K562 (cell line): ENCODE measurements at regions not wholly inside any gene's neighbourhood (a gene's known extent, or its start where the extent isn't known, plus 50 kb on each side); places are given as distances from the start of the nearest gene placed in this dataset.

ENCODE experiments used
- ATAC-seq: fragments of 200-7000 bp; cut with Tn5 transposase; 3 replicates; pipeline ENCODE4 v1.9.1; 2020; ENCODE audit warnings: moderate library complexity
- BruUV-seq: library from RNA; stranded (reverse); fragments of 400-500 nt; replicated peaks from 2 replicates; lab custom pipeline; 2021; lab: Mats Ljungman, UMichigan
- CTCF ChIA-PET: fragments of 300-600 bp; formaldehyde crosslinking; extraction: SDS; loops from one replicate; lab custom pipeline; 2021; ENCODE audit warnings: low intra/inter-chr PET ratio; lab: Yijun Ruan, JAX
- POLR2A ChIA-PET: fragments of 300-600, 350-650 bp; sonication (Branson Sonifier 250); formaldehyde crosslinking; extraction: SDS; loops from one replicate; lab custom pipeline; 2021; ENCODE audit warnings: antibody characterized with exemption, inconsistent platforms; lab: Yijun Ruan, JAX
- DNase-seq, 4 experiments: peaks; one replicate each; pipeline versions ENCODE4 v3.0.0 to v3.0.0-alpha.2; 2011 to 2018; ENCODE audit warnings: low spot score in 3 of 4, mixed read lengths in 3 of 4; ENCODE audit errors: extremely low read depth in 1 of 4
- FAIRE-seq: peaks from 2 replicates; lab custom pipeline; 2011; peaks lifted over from hg19 to GRCh38; lab: Jason Lieb, UNC
- H2AFZ ChIP-seq: 2 replicates; pipeline ENCODE4 v1.6.0; 2011; ENCODE audit warnings: low read depth, low read length, control low read depth, inconsistent platforms
- H3K27ac ChIP-seq: fragments of 200-600 bp; 3 replicates; pipeline ENCODE4 v1.8.0; 2011; ENCODE audit warnings: low read depth, mild to moderate bottlenecking, control low read depth, inconsistent platforms, low read length, moderate library complexity, mixed read lengths; ENCODE audit errors: extremely low read depth
- H3K27me3 ChIP-seq, 2 experiments: fragments of 300-600 bp in 1 of 2; 2 replicates in 1 of 2; 3 replicates in 1 of 2; pipeline versions ENCODE4 v1.6.0 to v1.8.0; 2011; ENCODE audit warnings: inconsistent platforms in 2 of 2, low read length in 2 of 2, mild to moderate bottlenecking in 1 of 2, mixed read lengths in 1 of 2, moderate library complexity in 1 of 2; ENCODE audit not compliant: control insufficient read depth in 2 of 2, insufficient read depth in 2 of 2
- H3K36me3 ChIP-seq: fragments of 300-600 bp; 3 replicates; pipeline ENCODE4 v1.8.0; 2011; ENCODE audit warnings: mild to moderate bottlenecking, low read length, inconsistent platforms; ENCODE audit not compliant: control insufficient read depth, insufficient read depth
- H3K4me1 ChIP-seq, 2 experiments: fragments of 200-600 bp in 1 of 2; replicated peaks in 1 of 2; 2 replicates in 1 of 2; 3 replicates in 1 of 2; pipeline versions ENCODE4 v1.5.1 to v1.8.0; 2011; ENCODE audit warnings: inconsistent platforms in 2 of 2, low read length in 2 of 2, mild to moderate bottlenecking in 1 of 2, mixed read lengths in 1 of 2, moderate library complexity in 1 of 2; ENCODE audit not compliant: control insufficient read depth in 2 of 2, insufficient read depth in 2 of 2
- H3K4me2 ChIP-seq: 2 replicates; pipeline ENCODE4 v1.6.1; 2011; ENCODE audit warnings: low read length, control low read depth, inconsistent platforms, mixed read lengths; ENCODE audit not compliant: insufficient read depth
- H3K4me3 ChIP-seq: fragments of 200-600 bp; sonication (generic), shearing (Covaris generic); 2 replicates; pipeline ENCODE4 v1.5.1; 2016; ENCODE audit warnings: control low read depth, inconsistent platforms
- H3K79me2 ChIP-seq: fragments of 200-600 bp; 3 replicates; pipeline ENCODE4 v1.8.0; 2011; ENCODE audit warnings: low read length, inconsistent platforms; ENCODE audit not compliant: control insufficient read depth, insufficient read depth
- H3K9ac ChIP-seq, 2 experiments: 2 replicates each; pipeline versions ENCODE4 v1.6.0 to v1.6.1; 2011; ENCODE audit warnings: low read depth in 2 of 2, low read length in 2 of 2, control low read depth in 1 of 2, inconsistent platforms in 1 of 2, mild to moderate bottlenecking in 1 of 2, mixed read lengths in 1 of 2; ENCODE audit not compliant: insufficient read depth in 1 of 2
- H3K9me1 ChIP-seq: one replicate; pipeline ENCODE4 v1.6.0; 2011; ENCODE audit warnings: inconsistent platforms, mild to moderate bottlenecking, low read length, moderate library complexity; ENCODE audit not compliant: control insufficient read depth, insufficient read depth
- H3K9me3 ChIP-seq: replicated peaks from 2 replicates; pipeline ENCODE4 v1.5.1; 2011; ENCODE audit warnings: low read depth, low read length, inconsistent platforms; ENCODE audit not compliant: control insufficient read depth, insufficient read depth
- H4K20me1 ChIP-seq: replicated peaks from 2 replicates; pipeline ENCODE4 v1.6.1; 2011; ENCODE audit warnings: low read length, inconsistent platforms, mixed read lengths; ENCODE audit not compliant: control insufficient read depth, insufficient read depth
- BCOR ChIP-seq: fragments of 450-650 bp; IDR thresholded peaks from 2 replicates; pipeline ENCODE4 v1.6.1; 2016
- BRD9 ChIP-seq: fragments of 450-650 bp; IDR thresholded peaks from 2 replicates; pipeline ENCODE4 v1.6.1; 2018; ENCODE audit warnings: low read depth; ENCODE audit not compliant: partially characterized antibody
- BRF2 ChIP-seq: IDR thresholded peaks from 3 replicates; pipeline ENCODE4 v1.6.1; 2011; ENCODE audit warnings: borderline replicate concordance, mild to moderate bottlenecking; ENCODE audit not compliant: insufficient read length, insufficient read depth
- DACH1 ChIP-seq: fragments of 450-650 bp; IDR thresholded peaks from 2 replicates; pipeline ENCODE4 v1.6.1; 2018; ENCODE audit not compliant: partially characterized antibody
- PHF21A ChIP-seq: fragments of 450-650 bp; IDR thresholded peaks from 2 replicates; pipeline ENCODE4 v1.6.1; 2017; ENCODE audit warnings: low read depth, borderline replicate concordance
- PML ChIP-seq: IDR thresholded peaks from 2 replicates; pipeline ENCODE4 v1.6.1; 2012; ENCODE audit warnings: low read length, inconsistent platforms
- RFX5 ChIP-seq: IDR thresholded peaks from 2 replicates; pipeline ENCODE4 v1.6.1; 2011; ENCODE audit warnings: low read depth, mild to moderate bottlenecking, improper control_type of control experiment, low read length
- SIN3B ChIP-seq: fragments of 450-650 bp; IDR thresholded peaks from 2 replicates; pipeline ENCODE4 v1.6.1; 2017; ENCODE audit warnings: low read depth, mild to moderate bottlenecking, moderate library complexity
- ZNF696 ChIP-seq: fragments of 250-450 bp; sonication (Bioruptor Pico); conservative IDR thresholded peaks from 2 replicates; pipeline ENCODE4 v1.4.0; 2020; ENCODE audit warnings: mild to moderate bottlenecking, moderate library complexity
- ZNF830 ChIP-seq: fragments of 250-450 bp; sonication (Bioruptor Pico); IDR thresholded peaks from 2 replicates; pipeline ENCODE4 v1.5.0; 2021; ENCODE audit warnings: mild to moderate bottlenecking
- ZSCAN32 ChIP-seq: fragments of 450-650 bp; formaldehyde crosslinking; IDR thresholded peaks from 2 replicates; pipeline ENCODE4 v1.4.0; 2020; ENCODE audit warnings: mild to moderate bottlenecking, moderate library complexity
- WGBS: fragments of 100-300 bp; shearing (Covaris generic); methylation state at CpG from one replicate; pipeline ENCODE4 v1.1.6; 2016; ENCODE audit warnings: low coverage, mixed read lengths; ENCODE audit not compliant: insufficient coverage; ENCODE audit errors: missing lambda C conversion rate; 5-methylcytosine and 5-hydroxymethylcytosine counted together
- in situ Hi-C: fragments of 300-500 bp; cut with MboI; formaldehyde crosslinking; loops from 4 replicates; pipeline ENCODE4 v1.15.0; 2018; ENCODE audit warnings: inconsistent platforms, mixed read lengths
- intact Hi-C: fragments of 100-400 bp; cut with micrococcal nuclease; formaldehyde crosslinking; loops from 2 replicates; pipeline ENCODE4 v1.14.2; 2022
- TF ChIP-seq, protein P1 (sequence below): fragments of 450-650 bp; IDR thresholded peaks from 2 replicates; pipeline ENCODE4 v1.7.1; 2018; ENCODE audit warnings: mild to moderate bottlenecking, low read depth; ENCODE audit not compliant: partially characterized antibody

GRCh38 chr5:117475919-117476318, 901.3 kb upstream of the SEMA6A start:
- no peak for FAIRE-seq
- H4K20me1 ChIP-seq: no peaks in the 10 kb centered on the region
- in situ Hi-C loops: no loop called here
- no peak overlapping the region for H3K4me2 ChIP-seq
- ATAC-seq: no peak
- no TSS peak for BruUV-seq
- TF ChIP-seq RFX5: no peak
- TF ChIP-seq PML: no peak
- TF ChIP-seq ZSCAN32: no peak
- TF ChIP-seq BRD9: no peak
- TF ChIP-seq DACH1: no peak
- no peak for TF ChIP-seq ZNF830
- TF ChIP-seq, protein P1, sequence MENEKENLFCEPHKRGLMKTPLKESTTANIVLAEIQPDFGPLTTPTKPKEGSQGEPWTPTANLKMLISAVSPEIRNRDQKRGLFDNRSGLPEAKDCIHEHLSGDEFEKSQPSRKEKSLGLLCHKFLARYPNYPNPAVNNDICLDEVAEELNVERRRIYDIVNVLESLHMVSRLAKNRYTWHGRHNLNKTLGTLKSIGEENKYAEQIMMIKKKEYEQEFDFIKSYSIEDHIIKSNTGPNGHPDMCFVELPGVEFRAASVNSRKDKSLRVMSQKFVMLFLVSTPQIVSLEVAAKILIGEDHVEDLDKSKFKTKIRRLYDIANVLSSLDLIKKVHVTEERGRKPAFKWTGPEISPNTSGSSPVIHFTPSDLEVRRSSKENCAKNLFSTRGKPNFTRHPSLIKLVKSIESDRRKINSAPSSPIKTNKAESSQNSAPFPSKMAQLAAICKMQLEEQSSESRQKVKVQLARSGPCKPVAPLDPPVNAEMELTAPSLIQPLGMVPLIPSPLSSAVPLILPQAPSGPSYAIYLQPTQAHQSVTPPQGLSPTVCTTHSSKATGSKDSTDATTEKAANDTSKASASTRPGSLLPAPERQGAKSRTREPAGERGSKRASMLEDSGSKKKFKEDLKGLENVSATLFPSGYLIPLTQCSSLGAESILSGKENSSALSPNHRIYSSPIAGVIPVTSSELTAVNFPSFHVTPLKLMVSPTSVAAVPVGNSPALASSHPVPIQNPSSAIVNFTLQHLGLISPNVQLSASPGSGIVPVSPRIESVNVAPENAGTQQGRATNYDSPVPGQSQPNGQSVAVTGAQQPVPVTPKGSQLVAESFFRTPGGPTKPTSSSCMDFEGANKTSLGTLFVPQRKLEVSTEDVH: no peak
- TF ChIP-seq BCOR: no peak
- no peak for TF ChIP-seq PHF21A
- no peak for TF ChIP-seq ZNF696 (CRISPR knock-in tag)
- no peak for TF ChIP-seq SIN3B
- TF ChIP-seq BRF2: no peak
- TF ChIP-seq, all 486 proteins: peak for 0
- Histone ChIP-seq H3K4me1 (no peaks in the 10 kb centered on the region), H3K9me3 (no peaks in the 10 kb centered on the region), H3K9ac (no peak overlapping the region), H3K27ac (no peak overlapping the region), H3K4me3 (no peak overlapping the region), H2AFZ (no peak overlapping the region), H3K9me1 (no peaks in the 10 kb centered on the region), H3K27me3 (no peaks in the 10 kb centered on the region), H3K79me2 (no peaks in the 10 kb centered on the region), H3K36me3 (no peaks in the 10 kb centered on the region)
- intact Hi-C loops: no loop called here
- WGBS: 0% methylated on average over 2 of the region's 2 CpGs
- CTCF ChIA-PET: no interaction called here
- DNase-seq: no peak
- POLR2A ChIA-PET: no interaction called here
